GM18907 (cell line): ENCODE measurements at regions not wholly inside any gene's neighbourhood (a gene's known extent, or its start where the extent isn't known, plus 50 kb on each side); places are given as distances from the start of the nearest gene placed in this dataset.
"Not testable (repeated sequence)": the region's sequence is repeated elsewhere in the genome, so short reads cannot be mapped to it uniquely, and the experiment has no call there.

Experiments used
- ATAC-seq: cut with Tn5 transposase; IDR thresholded peaks from one replicate; pipeline ENCODE4 v1.9.1; 2021; ENCODE audit warnings: mild to moderate bottlenecking, moderate library complexity; ENCODE audit not compliant: unreplicated experiment

DNA sequence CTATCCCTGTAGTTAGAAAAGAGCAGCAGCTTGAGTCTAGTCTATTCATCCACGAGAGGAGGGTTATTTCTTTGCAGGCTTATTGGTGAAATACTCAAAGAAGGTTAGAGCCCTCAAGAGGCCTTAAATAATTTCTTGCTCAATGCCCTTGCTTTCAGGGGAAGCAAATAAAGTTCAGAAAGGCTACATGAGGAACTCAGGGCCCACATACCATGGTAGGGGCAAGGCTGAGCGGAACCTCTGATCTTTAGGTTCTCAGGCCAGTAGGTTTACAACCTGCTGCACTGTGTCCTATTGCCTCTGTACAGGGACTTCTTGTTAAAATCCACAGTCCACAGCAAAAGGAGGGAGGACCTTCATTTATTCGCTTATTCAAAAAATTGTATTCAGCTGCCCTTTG lies 101.7 kb downstream of the ADAMTS15 start:
- ATAC-seq, result no peak

DNA sequence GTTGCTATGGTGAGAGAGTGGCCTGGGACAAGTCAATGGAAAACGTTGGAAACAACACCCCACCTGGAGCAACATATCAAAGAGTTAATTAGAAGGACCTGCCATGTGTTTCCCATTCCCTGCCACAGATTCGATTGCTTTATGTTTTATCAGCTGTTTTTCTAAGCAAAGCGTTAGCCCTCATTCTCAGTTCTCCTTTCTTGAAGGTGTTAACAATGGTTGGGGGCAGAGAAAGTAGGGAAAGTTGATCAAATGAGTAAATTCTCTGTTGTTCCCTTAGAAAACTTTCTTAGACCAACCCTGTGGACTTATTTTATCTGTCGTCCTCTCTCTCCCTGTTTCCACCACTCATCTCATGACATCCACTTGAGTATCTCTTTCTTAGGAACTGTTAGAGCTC lies 102.5 kb downstream of the ADAMTS15 start:
- ATAC-seq, result no peak

DNA sequence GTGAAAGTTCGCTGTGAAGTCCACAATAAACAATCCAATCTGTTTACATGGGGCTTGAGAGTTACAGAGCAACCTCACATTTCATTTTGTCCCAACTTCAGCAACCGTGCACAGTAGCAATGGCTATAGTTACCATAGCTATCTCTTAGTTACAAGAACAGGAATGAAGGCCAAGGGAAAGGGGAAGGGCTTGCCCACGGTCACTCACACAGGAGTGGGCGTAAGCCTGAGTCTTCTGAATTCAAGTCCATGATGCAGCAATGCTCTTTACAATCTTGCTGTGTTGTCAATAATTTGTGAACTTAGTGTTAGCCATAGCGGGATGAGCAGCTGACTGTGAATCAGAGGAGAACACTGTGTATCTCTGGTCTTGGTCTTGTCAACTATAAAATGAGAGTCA lies 102.9 kb downstream of the ADAMTS15 start:
- ATAC-seq, result no peak

DNA sequence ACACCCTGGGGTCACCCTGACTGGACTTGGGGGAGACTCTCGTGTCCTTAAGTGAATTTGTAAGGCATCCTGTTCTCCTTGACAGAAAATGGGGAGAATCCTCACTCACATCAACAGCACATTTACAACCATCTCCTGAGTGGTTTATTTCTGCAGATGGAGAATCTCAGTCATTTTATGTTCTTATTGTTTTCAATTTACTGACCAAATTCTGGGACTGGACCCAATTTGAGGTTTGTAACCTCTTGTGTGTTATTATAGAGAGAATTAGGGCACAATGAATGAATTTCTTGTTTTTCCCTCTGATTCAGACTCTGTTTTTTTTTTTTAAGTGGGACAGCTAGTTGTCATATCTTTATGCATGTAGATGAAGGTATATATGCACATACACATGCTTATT lies 104.9 kb downstream of the ADAMTS15 start:
- ATAC-seq, result no peak

DNA sequence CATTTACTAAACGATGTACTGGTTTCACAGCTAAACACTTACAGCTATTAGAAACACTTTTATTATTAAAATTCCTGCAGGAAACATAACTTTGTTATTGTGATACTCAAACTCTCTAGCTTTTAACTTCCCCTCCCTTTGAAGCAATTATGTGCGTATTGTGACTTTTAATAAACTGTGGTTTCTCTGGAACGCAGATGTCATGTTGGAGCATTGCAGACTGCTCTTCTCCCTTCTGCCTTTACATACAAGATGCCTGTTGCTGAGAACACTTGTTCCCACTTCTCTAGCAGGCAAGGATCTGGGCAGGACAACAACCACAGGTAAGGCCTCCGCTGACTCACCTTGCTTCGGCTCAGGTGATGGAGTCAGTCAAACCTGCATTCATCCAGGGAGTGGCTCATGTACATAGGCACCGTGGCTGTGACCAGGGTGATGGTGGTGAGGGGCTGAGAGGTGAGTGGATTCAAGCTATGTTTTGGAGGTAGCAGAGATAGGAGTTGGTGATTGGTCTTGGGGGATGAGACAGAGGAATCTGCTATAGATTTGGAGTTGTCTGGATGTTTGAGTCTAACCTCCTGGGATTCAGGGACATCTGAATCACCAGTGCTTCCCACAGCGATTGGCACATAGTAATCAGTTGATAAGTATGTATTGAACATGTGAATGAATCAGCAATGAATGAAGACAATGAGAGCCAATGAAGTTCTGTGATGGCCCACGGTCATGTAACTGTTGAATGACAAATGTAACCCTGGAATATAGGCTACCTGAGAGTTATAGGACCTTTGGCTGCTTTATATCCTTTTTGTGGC lies 106.0 kb downstream of the ADAMTS15 start:
- no peak for ATAC-seq

DNA sequence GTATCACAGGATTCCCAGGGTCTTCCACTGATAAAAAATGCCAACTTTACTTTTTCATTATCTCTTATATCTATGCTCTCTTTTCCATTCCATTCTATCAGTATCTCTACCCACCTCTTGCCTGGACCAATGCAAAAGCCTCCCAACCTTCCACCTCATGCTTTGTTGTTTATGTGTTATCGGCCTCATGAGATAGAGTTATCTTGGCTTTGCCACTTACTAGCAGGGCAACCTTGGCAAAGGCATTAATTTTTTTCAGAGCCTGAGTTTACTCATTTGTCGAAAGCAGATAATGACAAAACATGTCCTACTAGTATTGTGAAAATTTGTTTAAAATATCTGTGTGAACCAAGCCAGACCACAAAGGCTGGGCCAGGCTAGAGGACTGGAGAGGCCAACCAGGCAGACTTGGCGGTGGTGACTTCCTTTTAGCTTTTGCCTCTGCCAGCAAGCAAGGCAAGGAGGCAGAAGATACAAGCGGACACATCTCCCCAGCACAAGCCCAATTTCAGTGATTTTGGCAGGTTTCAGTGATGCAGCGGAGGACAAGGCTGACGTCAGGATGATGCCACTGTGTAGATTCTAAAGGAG lies 106.9 kb downstream of the ADAMTS15 start:
- ATAC-seq, result no peak

DNA sequence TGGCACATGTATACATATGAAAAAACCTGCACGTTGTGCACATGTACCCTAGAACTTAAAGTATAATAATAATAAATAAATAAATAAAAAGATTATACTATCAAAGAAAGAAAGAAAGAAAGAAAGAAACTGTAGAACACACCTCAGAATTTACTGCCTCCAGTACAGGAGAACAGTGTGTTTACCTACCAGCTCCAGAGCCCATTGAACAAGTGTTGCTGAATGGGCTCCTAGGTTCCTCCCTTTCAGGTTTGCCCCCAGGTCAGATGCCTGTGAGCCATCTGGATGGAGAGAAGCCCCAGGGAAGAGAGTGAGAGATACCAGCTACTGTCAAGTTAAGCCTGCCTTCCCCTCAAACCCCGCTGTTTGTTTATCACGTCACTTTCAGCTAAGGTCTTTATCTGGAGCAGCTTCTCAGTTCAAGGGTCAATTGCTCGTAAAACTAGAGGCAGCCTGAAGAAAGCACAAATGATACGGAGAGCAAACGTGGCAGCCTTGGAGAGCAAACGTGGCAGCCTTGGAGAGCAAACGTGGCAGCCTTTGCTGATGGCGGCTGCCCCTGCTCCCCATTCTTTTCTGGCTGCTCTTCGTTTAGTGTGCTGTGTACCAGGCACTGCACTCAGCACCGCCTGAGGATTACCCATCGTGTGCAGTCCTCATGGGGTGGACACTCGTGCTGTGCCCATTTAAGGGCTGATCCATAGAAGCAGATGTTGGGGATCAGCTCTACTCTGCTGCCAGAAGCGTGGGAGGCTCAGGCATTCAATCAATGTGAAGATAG lies 111.7 kb downstream of the ADAMTS15 start:
- no peak for ATAC-seq

DNA sequence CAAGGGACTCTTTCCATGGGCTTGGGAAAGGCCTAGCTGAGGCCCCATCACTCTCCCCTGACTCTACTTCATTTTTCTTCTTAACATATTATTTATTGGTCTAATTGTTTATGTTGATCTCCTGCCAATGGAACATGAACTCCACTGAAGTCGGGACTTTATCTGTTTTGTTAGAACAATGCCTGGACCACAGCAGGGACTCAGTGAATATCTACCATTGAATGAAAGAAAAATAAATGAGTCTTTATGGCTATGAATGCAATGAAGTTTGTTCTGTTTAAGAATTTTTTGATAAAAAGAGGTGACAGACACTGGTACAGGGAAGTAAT lies 112.3 kb downstream of the ADAMTS15 start:
- no peak for ATAC-seq

DNA sequence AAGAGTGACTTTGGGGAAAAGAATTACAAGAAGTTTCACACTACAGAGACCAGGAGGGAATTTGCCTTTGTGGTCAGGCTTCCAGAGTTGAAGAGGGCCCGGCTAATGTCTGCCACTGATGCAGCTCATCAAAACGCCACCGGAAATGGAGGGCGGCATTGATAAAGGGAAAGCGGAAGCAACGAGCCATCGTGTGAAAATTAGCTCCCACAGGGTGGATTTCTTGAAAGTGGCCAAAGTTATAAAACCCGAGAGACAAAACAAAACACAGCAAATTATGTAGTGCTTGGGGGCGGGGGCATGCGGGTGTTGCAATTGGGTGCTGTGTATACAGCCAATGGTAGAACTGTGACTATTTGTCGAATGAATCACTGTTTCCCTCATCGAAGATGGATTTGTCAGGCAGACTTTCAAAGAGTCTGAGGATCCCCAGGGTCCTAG lies 113.0 kb downstream of the ADAMTS15 start:
- no peak for ATAC-seq

DNA sequence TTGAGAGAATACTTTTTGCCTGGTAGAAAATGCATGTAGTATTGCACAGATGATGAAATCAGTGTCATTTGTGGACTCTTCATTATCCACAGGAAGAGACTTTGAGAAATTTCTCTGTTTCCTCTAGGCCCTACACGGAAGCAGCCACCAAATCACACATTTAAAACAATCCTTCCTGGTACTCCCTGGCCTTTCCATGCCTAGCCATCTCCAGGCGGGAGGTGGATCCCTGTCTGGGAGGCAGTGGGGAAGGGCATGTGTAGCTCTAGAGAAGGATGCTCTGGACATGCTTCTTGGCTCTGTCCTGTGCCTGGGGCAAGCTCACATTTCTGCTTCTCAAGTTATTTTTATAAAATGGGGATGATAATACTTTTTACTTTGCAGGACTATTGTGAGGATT lies 114.1 kb downstream of the ADAMTS15 start:
- ATAC-seq, result no peak

DNA sequence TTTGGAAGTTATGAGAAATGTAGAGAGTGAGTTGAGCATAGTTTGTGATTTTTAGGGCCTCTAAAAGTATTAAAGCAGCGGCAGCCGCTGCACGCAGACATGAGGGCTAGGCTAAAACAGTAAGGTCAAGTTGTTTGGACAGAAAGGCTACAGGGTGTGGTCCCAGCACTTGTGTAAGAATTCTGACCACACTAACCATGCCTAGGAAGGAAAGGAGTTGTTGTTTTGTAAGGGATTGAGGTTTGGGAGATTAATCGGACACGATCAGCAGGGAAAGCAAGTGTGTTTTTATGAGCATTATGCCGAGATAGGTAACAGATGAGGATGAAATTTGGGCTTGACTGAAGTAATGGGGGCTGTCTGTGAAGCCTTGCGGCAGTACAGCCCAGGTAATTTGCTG lies 117.9 kb downstream of the ADAMTS15 start:
- ATAC-seq, result not testable (repeated sequence)

DNA sequence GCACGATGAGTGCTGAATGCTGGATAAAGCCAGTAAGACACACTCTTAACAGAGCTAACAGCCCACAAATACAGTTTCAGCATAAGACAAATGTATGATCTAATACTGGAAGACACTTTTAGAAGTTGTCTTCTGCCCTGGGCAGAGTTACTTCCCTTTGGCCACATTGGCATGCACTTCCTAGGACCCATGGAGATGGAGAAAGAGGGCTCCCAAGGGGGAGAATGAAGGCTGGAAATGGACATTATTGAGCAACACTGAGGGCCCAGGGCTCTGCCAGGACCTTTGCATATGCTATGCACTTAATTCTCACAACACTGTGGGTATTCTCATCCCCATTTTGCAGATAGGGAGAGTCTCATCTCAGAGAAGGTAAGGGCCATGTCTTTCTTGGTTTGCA lies 123.1 kb downstream of the ADAMTS15 start:
- ATAC-seq, result no peak

DNA sequence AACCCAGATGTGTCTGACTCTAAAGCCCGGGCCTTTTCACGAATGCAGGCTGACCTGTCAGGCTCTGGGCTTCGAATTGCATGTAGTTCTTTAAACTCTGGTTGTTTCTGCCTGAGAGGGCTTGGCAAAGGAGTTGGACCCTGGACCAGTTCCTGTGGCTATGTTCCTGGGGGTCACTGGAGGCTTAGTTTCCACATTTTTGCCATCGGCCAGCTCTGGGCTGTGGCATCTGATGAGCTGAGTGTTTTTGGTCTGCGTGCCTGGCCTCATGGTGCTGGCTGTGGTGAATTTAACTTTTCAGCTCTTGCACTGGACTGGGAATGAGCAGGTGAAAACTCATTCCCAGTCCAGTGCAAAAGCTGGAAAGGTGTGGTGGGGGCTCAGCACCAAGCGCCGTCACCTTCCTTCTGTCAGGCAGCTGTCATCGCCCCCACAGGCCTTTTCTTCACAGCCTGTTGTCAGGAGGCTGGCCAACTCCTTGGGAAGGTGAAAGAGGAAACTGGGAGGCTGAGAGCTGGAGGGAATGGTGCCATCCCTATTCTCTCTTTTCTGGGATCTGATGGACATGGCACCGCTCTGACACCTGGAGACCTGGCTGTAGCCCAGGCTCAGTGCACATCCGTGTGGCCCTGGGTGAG lies 123.6 kb downstream of the ADAMTS15 start:
- ATAC-seq, result no peak

DNA sequence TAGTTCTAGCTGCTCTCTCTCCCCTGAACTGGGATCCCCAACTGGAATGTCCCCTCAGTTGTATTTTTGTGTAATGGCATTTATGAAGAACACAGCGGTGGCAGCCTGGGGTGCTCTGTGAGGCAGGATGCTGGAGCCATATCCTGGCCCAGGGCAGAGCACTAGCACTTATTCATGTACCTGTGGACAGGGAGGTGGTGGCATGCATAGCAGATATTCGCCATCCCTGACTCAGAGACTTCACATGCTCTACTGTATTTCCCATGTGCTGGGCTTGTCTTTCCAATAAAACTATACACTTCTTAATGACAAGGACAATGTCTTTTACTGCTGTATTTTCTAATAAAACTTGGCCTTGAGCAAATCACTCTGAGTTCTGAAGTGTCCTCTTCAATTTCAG lies 125.3 kb downstream of the ADAMTS15 start:
- ATAC-seq, result no peak

DNA sequence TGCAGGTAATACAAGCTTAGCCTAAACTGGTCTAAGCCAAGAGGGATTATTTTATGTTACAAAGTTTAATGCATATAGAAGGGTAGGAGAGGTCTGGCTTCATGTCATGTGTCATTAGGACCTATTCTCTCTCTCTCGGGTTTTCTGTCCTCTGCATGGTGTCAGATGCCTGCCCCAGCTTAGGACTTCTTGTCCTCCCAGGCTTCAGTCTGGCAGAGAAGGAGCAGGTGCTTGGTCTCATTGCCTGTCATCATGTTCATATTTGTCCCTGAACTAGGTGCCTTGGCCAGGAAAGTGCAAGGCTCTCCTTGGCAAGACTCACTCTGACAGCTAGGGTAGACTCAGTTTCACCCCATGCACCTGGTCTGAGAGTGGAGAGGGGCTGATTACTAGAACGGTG lies 126.3 kb downstream of the ADAMTS15 start:
- no peak for ATAC-seq

DNA sequence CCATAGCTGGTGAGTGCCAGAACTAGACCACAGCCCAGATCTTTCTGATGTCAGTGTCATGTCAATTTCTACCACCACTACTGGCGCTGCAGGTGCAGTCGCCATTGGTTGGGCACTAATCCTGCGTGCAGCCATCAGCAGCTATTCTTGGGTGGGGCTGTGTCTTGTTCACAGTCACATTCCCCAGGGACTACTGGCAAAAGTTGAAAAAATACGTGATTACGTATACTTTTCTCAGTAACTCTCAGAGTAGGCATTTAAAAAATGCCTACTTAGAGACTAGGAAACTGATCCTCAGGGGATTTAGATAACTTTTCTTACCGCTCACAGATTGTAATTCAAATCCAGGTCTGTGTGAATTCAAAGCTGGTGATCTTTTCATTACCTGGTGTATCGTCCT lies 127.7 kb downstream of the ADAMTS15 start:
- no peak for ATAC-seq

DNA sequence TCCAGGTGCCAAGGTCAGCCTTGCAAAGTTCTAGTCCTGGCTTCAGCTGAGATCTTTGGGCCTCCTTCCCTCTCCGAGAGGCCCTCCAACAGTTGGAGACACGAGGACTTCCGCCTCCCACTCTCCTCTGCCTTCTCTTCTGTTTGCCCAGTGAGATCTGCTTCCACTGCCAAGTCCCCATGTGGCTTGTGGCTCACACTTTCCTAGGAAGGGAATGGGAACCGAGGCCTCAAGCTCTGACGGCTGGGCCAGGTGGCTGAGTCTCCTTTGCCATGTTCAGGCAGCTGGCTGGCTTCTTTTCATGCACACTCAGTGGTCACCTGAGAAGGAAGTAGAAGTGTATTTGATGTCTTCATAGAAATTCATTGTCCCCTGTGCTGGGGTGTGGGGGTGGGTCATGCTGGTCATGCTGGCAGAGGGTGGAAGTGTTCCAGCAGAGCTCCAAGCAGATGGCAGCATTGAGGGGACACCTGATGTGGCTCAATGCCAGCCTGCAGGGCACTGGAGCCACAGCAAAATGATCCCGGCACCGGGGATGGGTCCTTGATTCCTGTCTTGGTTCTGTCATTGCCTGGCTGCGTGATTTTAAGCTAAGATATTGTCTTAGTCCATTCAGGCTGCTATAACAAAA lies 130.4 kb downstream of the ADAMTS15 start:
- no peak for ATAC-seq

DNA sequence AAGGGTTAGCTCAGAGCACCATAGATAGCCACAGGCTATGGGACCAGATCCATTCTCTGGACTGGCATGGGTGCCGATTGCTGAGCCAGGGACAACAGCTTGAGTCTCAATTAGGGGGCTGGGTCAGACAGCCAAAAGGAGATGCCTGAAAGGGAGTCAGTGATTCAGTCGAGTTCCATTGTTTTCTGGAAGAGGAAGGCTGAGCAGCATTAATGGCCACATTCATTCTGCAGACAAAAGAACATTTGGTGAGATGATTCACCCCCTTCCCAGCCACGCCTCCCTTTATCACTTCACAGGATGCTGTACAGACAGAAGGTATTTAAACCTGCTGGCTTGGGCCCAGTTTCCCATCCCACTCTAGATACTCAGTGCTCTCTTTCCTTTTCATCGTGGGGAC lies 131.9 kb downstream of the ADAMTS15 start:
- ATAC-seq, result no peak

DNA sequence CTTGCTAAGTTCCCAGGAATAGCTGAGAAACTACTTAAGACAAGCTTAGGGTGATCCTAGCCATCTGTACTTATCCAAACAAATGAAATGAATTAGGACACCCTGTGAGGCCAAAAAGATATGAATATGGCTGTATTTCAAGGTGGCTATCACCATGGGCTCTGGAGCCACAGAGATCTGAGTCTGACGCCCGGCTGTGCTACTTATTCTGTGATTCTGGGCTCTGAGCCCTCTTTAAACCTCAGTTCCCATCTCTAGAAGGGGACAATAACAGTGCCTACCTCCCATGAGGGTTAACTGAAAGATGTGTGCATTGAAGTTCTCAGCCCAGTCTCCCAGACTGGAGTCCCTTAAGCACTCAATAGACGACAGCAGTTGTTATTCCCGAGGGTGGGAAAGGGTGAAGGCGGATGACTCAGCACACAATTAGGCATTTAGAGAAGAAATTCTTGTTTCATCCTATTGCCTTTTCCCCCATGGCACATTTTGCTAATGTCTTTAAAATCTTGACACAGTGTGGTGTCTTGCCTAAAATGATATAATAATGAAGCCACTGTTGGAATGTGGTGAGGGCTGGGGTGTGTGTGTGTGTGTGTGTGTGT lies 132.5 kb downstream of the ADAMTS15 start:
- ATAC-seq, result no peak

DNA sequence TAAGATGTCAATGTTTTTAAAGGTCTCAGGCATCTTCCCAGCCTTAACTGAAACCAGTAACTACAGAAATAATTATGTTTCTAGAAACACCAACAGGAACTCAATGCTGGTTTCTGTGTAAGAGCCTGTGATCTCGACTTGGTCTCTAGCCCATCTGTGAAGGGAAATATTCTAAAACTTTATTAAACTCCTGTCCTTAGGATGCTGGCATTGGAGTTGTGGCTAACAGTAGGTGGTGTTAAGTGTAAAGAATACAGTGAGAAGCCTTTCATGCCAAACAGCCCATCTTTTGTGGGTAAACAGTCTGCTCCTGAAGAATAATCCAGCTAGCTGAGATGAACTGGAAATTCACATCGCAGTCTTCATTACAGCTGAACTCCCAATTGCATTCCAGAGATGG lies 133.2 kb downstream of the ADAMTS15 start:
- ATAC-seq, result no peak

DNA sequence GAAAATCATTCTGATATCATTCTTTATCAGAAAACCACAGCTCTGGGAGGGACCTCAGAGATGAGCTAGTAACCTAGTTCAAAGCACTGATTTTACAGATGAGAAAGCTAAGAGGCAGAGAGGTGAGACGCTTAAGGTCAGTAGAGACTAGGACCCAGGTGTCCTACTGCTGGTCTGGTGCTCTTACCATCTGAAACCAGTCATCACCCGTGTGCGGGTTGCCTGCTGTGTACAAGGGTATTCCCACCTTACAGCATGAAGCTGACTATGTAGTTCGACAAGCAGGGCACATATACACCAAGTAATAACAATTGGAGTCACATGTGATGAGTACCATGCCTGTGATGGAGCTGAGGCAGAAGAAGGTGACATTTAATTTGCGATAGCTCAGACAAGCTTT lies 133.7 kb downstream of the ADAMTS15 start:
- no peak for ATAC-seq
